GM19240 (cell line): ENCODE measurements at regions not wholly inside any gene's neighbourhood (a gene's known extent, or its start where the extent isn't known, plus 50 kb on each side); places are given as distances from the start of the nearest gene placed in this dataset.
A peak's percentile ranks its signal among the peaks of the same experiment; 100 is the strongest.

Source experiments
- DNase-seq: peaks from one replicate; pipeline ENCODE4 v3.0.0; 2011; ENCODE audit warnings: low spot score; ENCODE audit not compliant: insufficient read length

- DNase-seq, result no peak
Observed at GRCh38 chr20:58092353-58092752, 136.1 kb downstream of the ANKRD60 start.

DNA sequence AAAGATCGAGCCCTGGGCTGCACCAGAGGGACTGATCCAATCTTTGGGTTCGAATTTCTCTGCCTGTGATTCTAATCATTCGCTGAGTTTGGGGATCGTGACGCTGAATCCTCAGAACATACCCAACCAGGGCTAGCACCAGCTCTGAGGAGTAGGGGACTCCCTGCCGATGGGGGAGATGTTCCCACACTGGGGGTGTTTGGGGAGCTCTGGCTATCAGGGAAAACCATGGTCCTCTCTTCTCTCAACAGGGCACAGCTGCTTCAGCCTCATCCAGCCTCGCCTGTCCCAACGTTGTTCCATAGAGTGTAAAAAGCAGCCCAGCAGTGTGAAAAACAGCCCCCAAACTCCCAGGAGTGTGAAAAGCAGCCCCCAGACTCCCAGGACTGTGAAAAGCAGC is 136.6 kb downstream of the ANKRD60 start:
- DNase-seq, result no peak

GRCh38 chr20:58090161-58090560 is 138.3 kb downstream of the ANKRD60 start:
- no peak for DNase-seq

- DNase-seq, result no peak
Observed at GRCh38 chr20:58088625-58089024, 139.8 kb downstream of the ANKRD60 start.

DNA sequence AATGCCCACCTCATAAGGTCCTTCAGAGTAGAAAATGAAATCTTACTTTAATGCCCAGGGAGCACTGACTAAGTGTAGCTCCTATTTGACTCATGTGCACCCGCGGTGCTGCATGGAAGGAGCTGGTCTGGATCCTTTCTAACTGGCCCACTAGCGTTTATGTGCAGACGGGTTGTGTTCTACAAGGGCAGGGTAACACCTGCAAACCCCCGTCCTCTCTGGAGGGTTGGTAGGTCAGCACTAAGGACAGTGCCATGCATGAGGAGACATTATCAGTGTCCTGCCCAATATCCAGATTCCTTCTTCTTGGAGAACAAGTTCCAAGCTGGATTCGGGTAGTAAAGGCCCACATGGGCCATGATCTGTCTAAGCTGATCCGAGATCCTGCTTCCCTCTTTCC is 140.3 kb downstream of the ANKRD60 start:
- no peak for DNase-seq

- DNase-seq, result no peak
Observed at GRCh38 chr20:58087562-58087858, 140.9 kb downstream of the ANKRD60 start.

- peak; percentile 18 for DNase-seq
Observed at GRCh38 chr20:58086763-58087561, 141.5 kb downstream of the ANKRD60 start.

- no peak for DNase-seq
Observed at GRCh38 chr20:58084966-58085365, 143.5 kb downstream of the ANKRD60 start.

GRCh38 chr20:58084566-58084965 is 143.9 kb downstream of the ANKRD60 start:
- DNase-seq, result no peak

DNA sequence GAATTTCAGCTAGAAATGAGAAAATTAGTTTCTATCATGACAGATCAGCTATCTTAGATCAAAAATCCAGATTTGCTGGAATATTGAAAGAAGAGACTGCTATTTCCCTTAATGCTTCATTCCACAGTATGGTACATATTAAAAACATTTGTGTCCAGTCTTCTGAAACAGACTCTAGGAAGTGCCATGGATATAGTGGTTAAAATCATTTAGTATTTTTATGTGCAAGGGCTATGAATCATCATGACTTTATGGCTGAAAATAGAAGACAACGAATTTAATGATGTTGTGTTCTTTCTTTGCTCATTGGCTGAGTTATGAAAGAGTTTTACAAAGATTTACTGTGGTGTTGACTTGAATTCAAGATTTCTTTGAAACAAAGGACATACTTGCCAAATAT is 146.6 kb downstream of the ANKRD60 start:
- DNase-seq, result no peak

DNA sequence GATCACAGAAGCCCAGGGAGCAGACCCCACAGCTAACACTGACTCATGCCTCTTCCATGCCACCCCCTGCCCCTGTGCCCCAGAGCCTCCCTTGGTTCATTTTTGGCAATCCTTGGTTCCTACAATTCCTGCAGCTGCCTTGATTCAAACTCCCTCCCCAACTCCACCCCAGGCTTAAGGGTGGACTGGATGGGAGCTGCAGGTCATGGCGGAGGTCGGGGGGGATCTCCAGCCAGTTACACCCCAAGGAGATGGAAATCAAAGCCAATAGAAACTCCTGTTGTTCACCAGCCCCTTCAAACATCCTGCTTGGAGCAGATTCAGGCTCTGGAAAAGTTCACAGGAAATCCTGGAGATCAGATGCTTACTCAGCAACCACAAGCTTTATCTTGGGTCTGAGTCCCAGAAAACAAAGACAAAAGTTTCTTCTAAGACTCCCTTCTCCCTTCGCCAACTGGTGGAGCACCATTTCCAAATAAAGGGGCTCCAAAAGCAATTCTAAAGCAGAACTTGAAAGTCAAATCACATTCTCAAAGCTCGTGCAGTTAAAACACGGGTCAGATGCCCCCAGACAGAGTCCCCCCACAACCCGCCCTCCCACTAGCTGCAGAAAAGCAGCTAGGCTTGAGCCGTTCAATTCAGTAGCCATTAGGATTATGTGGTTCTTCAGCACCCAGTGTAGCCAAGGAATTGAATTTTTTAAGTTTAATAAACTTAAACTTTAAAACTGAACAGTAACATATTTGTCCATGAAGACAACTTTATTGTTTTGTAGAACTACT is 149.5 kb downstream of the ANKRD60 start:
- no peak for DNase-seq

- no peak for DNase-seq
Observed at GRCh38 chr20:58077282-58077681, 151.2 kb downstream of the ANKRD60 start.

DNA sequence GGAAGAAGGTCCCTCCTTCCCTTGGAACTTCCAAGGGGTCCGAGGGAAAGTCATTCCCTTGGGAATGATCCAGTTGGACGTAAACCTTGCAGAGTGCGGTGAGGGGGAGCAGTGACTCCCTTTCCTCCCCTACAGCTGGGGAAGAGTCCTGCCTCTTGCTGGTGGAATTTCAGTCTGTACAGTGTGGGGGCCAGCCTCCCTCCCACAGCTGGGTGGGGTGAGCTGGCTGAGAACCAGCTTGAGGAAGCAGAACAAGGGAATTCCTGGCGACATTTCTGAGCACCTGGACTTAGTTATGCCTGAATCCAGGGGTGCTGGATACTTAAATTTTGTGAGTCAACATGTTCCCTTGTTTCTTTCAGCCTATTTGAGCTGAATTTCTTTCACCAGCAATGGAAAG is 152.0 kb downstream of the ANKRD60 start:
- DNase-seq, result no peak

DNA sequence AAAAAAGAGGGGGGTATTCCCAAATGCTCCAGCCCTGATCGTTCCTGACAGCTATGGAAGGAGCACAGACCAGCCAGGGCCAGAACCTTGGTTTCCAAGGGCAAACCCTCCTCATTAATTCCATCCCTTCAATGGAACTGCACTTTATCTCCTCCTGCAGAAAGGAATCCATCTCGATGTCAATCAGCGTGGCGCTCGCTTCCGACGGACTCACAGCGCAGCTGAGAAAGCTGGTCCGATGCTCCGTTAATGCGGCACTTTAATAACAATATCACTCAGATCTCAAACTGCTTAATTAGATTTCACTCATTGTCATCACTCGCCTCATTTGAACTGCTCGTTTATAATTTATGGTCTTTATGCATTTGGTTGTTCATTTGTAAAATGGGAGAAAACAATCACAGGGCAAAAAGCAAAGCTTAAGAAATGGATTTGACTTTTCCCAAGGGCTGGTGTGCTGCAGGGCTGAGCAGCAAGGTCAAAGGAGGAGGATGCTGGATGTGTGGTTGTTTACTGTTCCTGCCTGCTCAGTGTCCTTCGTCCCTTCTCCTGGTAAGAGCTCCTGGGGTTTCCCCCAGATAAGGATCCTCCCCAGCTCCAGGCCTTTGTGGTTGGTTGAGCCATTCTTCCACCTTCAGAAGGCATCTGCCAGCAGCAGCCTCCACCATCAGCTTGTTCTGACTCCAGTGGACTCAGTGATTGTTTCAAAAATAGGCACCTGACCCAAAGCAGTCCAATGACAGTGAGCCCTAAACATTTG is 152.7 kb downstream of the ANKRD60 start:
- DNase-seq, result no peak

DNA sequence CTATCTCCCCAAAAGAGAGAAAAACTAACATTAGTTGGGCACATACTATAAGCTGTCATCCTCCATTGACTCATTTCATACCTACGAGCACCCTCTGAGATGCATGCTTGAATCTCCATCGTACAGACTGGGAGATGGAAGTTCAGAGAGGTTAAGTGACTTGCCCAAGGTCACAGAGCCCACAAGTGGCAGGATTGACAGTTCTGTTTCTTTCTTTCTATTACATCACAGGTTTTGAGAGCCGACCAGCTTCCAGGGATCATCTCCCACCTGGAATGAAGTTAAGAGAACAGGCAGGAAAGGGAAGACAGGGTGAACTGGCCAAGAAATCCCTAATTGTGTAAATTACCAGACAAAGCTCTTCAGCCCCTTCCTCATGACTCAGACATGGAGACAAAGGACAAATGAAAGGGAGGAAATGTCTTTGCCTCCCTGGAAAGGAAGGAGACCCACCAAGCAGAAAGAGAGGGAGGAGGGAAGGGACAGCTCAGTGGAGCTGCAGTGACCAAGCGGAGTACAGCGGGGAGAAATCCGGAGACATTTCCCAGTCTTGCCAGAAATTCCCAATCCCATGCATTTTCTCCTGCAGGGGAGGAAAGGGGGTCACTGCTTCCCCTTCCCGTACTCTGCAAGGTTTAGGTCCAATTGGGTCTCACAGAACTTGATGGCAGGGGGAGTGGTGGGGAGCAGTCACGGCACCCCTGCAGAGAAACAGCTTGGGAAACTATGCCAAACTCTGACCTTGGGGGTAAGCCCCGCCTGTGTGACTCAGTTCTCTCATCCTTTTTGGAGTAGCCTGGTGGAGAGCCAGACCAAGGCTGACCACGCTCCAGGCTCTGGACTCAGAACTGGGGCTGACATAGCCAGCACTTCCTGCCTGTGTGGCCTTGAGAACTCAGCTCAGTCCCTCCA is 154.3 kb downstream of the ANKRD60 start:
- DNase-seq, result no peak

DNA sequence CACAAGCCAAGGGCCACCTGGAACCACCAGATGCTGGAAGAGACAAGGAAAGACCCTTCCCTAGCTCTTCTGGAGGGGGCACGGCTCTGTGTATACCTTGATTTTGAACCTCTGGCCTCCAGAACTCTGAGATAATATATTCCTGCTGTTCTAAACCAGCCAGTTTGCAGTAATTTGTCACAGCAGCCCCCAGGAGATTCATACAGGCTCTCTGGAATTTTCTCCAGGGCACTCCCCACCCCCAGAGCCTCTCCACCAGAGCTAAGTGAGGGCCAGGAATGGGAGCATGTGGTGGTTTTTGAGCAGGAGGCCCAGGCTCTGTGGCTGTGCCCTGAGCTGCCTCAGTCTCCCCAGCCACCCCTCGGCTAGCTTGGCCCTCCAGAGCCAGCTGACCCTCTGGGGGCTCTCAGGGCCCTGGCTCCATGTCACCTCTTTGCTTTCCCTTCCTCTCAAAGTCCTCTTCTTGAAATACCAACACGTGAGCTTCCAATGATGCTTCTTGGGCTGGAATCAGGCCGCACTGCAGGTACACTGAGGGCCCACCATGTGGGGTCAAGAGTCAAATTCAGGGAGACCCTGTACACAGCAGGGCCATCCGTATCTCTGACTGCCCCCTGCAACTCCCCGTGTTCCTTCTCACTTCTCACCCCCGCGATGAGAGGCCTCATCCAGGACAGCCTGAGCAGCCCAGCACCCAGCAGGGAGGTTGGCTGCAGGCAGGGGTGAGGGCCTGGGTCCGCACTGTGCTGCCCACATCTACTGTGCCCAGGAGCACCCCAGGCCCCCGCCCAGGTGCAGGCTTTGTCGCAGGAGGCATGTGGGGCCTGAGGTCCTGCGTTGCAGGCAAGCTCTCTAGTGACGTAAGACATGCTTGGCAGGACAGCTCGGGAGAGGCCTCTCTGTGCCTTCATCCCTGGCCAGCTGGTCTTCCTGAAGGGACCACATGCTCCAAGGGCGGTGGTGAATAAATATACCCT is 155.5 kb downstream of the ANKRD60 start:
- no peak for DNase-seq

DNA sequence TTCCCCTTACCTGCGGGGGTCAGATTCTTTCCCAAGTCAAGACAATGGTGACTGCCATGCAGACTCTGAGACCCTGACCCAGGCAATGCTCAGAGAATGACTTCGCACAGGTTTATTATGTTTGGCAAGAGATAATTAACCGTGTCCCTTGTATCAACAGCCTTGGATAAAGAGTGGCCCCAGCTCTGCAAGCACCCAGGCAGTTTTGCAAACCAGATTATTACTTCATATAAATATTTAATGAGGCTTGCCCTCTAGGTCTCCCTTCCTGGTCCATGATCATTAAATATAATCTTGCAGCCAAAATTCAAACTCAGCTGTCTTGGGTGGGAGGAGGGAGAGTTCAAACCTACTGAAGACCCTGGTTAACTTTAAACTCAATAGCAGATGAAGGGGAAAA is 156.5 kb downstream of the ANKRD60 start:
- no peak for DNase-seq

DNA sequence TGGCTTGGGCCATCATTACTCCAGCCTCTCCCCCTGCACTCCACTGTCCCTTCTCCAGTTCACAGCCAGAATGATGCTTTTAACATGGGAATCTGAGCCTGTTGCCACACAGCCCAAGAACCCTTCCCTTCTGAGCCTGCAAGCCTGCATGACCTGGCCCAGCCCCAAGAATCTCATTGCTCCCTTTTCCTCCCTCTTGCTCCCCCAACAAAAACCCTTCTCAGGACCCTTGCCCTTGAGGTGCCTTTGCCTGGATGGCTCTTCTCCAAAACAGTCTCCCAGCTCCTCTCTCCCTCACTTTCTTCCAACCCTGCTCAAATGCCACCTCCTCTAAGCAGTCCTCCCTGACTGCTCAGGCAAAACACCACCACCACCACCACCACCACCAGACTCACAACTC is 157.2 kb downstream of the ANKRD60 start:
- DNase-seq, result no peak

DNA sequence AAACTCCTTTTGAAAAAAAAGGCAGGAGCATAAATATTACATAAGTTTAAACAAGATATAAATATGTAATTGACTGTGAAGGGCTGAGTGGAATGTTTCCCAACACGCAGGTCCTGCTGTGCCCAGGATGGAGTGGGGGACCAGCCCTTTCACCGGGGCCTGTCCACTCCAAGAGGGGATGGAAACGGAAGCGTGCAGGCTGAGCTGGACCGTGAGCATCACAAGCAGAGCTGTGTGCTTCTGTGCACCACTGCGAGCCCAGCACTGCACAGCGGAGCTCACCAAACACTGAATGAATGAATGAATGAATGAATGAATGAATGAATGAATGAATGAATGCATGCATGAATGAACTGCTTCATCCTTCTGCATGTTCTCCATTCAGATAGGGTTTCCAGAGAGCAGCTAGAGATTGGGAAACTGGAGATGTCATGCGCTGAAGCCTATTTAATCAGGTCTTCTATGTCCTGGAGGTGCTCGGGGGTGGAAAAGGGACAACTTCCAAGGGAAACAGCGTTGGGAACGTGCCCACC is 157.7 kb downstream of the ANKRD60 start:
- DNase-seq, result no peak
